Lower lobe of right lung (tissue), 2 donors: ENCODE measurements at regions not wholly inside any gene's neighbourhood (a gene's known extent, or its start where the extent isn't known, plus 50 kb on each side); places are given as distances from the start of the nearest gene placed in this dataset.

ENCODE experiments used
- ATAC-seq, 2 donors: fragments of 200-7000 bp; cut with Tn5 transposase; one replicate each; pipeline ENCODE4 v1.9.1; 2020 to 2022; ENCODE audit warnings: mild to moderate bottlenecking in 2 of 2, moderate library complexity in 2 of 2
- DNase-seq: peaks from one replicate; pipeline ENCODE4 v3.0.0-alpha.2; 2020
- H3K27ac ChIP-seq: fragments of 200-600 bp; one replicate; pipeline ENCODE4 v1.8.0; 2022
- H3K27me3 ChIP-seq: fragments of 200-600 bp; one replicate; pipeline ENCODE4 v1.8.0; 2022; ENCODE audit warnings: low read depth
- H3K36me3 ChIP-seq: fragments of 200-600 bp; one replicate; pipeline ENCODE4 v1.8.0; 2022; ENCODE audit warnings: mild to moderate bottlenecking
- H3K4me1 ChIP-seq: fragments of 200-600 bp; one replicate; pipeline ENCODE4 v1.8.0; 2022
- H3K4me3 ChIP-seq: fragments of 200-600 bp; one replicate; pipeline ENCODE4 v1.8.0; 2022; ENCODE audit warnings: mild to moderate bottlenecking
- H3K9me3 ChIP-seq: fragments of 200-600 bp; one replicate; pipeline ENCODE4 v1.8.0; 2022
- intact Hi-C: fragments of 100-400 bp; cut with DNase I; formaldehyde crosslinking; loops from one replicate; pipeline ENCODE4 v1.11.0; 2022
- TF ChIP-seq, protein P1 (sequence below): fragments of 200-600 bp; IDR thresholded peaks from one replicate; pipeline ENCODE4 v1.8.0; 2022; ENCODE audit warnings: antibody characterized with exemption, mild to moderate bottlenecking
- donor health status: DM: no; HTN: yes; CAD: no; lungs with severe emphysema.

DNA sequence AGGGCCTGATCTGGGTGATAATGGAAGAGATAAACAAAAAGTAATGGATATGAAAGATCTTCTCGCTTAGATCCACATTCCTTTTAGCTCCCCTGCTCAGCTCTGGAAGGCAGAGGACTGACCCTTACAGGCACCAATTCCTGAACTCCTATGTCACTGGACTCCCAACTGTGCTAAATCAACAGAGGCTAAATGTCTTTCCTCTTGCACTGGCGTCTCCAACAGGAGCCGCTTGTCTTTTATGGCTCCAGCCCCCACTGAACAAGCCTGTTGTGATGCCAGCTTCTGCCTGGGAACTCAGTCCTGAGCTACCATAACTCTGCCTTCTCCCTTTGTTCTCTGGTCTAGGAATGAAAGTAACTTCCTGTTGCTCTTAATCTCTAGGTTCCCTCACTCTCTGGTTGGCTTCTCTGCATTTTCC, 142.1 kb upstream of the COL11A1 start:
- intact Hi-C loops: no loop called here
- Histone ChIP-seq H3K27me3 (no peaks in the 10 kb centered on the region), H3K4me3 (no peak overlapping the region), H3K9me3 (no peaks in the 10 kb centered on the region), H3K4me1 (no peaks in the 10 kb centered on the region), H3K36me3 (no peaks in the 10 kb centered on the region), H3K27ac (no peak overlapping the region)
- no peak for DNase-seq
- TF ChIP-seq, protein P1, sequence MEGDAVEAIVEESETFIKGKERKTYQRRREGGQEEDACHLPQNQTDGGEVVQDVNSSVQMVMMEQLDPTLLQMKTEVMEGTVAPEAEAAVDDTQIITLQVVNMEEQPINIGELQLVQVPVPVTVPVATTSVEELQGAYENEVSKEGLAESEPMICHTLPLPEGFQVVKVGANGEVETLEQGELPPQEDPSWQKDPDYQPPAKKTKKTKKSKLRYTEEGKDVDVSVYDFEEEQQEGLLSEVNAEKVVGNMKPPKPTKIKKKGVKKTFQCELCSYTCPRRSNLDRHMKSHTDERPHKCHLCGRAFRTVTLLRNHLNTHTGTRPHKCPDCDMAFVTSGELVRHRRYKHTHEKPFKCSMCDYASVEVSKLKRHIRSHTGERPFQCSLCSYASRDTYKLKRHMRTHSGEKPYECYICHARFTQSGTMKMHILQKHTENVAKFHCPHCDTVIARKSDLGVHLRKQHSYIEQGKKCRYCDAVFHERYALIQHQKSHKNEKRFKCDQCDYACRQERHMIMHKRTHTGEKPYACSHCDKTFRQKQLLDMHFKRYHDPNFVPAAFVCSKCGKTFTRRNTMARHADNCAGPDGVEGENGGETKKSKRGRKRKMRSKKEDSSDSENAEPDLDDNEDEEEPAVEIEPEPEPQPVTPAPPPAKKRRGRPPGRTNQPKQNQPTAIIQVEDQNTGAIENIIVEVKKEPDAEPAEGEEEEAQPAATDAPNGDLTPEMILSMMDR: no peak
- ATAC-seq: no peak

DNA sequence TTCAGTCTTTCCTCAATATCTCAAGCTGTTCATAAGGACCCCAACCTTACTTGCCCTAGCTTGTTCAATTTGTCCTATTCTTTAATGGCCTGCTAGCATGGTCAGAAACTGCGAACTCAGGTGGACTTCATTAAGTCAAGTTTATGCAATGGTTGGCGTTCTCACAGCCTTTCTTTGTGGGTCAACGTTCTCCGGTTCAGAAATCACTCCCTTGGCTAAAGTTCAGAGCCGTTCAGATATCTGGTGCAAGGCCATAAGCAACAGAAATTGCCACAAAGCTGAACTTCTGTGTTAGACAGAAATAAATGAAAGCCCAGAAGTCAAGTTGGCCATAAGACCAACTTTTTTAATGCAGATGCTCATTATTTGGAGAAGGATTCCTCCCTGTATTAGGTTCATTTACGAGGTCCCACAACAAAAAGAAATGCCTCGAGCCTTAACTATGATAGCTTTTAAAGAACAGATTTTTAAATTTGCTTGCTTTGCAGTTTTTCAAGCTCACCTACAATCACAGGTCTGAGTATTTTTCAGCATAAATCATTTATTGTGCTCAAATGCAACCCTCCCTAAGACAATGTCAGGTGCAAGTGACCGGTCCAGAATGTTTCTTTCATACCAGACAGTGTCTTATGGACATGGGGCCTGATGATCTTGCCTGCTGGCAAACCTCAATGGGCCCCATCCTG, 140.2 kb upstream of the COL11A1 start:
- Histone ChIP-seq H3K9me3 (no peaks in the 10 kb centered on the region), H3K27me3 (no peaks in the 10 kb centered on the region)
- intact Hi-C loops: no loop called here

DNA sequence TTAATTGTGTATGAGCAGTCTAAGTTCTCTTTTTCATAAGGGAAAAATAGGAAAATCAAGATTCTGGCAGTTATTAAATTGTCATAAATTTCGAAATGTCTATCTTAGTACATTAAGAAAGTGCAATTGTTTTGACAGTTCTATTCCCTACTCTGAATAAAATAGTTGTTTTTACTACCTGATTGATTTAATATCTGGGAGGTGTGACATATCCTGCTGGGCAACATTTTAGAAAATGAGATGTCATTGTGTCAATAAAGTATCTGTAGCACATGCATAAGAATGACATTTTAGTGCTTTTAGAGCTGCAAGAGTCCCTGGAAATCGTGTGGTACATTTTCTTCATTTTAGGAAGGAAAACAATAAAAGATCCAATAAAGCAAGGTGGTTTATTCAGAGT, 139.2 kb upstream of the COL11A1 start:
- Histone ChIP-seq H3K9me3 (no peaks in the 10 kb centered on the region), H3K4me3 (no peak overlapping the region), H3K4me1 (no peaks in the 10 kb centered on the region), H3K36me3 (no peaks in the 10 kb centered on the region), H3K27me3 (no peaks in the 10 kb centered on the region), H3K27ac (no peak overlapping the region)
- TF ChIP-seq, protein P1: no peak
- no peak for DNase-seq
- intact Hi-C loops: no loop called here
- ATAC-seq: no peak

More for the DNA sequence above, 140.2 kb upstream of the COL11A1 start:
- TF ChIP-seq, protein P1: no peak
- ATAC-seq (no peak), DNase-seq (no peak)
- no peak overlapping the region for H3K27ac ChIP-seq
- H3K4me1 ChIP-seq: no peaks in the 10 kb centered on the region
- no peak overlapping the region for H3K4me3 ChIP-seq
- H3K36me3 ChIP-seq: no peaks in the 10 kb centered on the region

DNA sequence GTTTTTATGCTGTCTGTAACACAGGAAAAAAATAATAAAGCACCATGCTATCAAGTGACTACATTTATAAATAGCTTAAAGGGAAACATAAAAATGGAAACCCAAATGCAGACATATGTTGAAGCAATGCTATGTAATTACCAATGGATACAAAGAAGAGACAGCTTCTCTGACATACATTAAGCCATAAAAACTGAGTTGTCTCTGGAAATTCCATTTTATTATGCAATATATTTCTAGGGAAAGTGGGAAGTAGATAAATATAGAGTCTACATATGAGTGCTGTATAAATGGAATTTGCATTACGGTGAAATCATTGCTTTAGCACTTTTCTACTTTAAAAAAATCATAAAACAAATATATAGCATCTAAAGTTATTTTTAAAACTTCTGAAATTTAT, 135.2 kb upstream of the COL11A1 start:
- no peaks in the 10 kb centered on the region for H3K36me3 ChIP-seq
- H3K27me3 ChIP-seq: no peaks in the 10 kb centered on the region
- intact Hi-C loops: no loop called here
- DNase-seq (no peak), ATAC-seq (no peak)
- H3K9me3 ChIP-seq: no peaks in the 10 kb centered on the region
- H3K27ac ChIP-seq: no peak overlapping the region
- TF ChIP-seq, protein P1: no peak
- no peaks in the 10 kb centered on the region for H3K4me1 ChIP-seq
- no peak overlapping the region for H3K4me3 ChIP-seq

DNA sequence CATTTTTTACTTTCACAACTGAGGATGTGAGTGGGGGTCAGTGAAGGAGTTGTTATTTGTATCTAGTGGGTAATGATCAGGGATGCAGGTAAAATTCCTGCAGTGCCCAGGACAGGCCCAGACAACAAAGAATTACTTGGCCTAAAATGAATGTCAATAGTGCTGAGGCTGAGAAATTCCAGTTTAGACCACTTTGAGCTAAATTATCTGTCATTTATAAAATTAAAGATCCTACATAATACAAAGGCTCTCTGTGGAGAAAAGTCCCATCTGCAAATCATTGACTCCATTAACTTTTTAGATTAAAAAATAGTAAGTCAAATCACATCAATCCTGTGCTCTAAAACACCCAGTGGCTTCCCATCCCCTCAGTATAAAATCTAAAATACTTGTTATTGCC, 130.7 kb upstream of the COL11A1 start:
- Histone ChIP-seq H3K27ac (no peak overlapping the region), H3K9me3 (no peaks in the 10 kb centered on the region), H3K4me1 (no peaks in the 10 kb centered on the region), H3K4me3 (no peak overlapping the region), H3K36me3 (no peaks in the 10 kb centered on the region), H3K27me3 (no peaks in the 10 kb centered on the region)
- TF ChIP-seq, protein P1: no peak
- intact Hi-C loops: no loop called here
- ATAC-seq (no peak), DNase-seq (no peak)
